Pancreas (tissue), 10 donors: ENCODE measurements at regions not wholly inside any gene's neighbourhood (a gene's known extent, or its start where the extent isn't known, plus 50 kb on each side); places are given as distances from the start of the nearest gene placed in this dataset.

Experiments used
- ATAC-seq, 4 donors: fragments of 200-7000 bp; cut with Tn5 transposase; one replicate each; pipeline versions ENCODE4 v1.8.0 to v1.9.1; 2020; ENCODE audit warnings: mild to moderate bottlenecking in 4 of 4, moderate library complexity in 4 of 4
- DNase-seq, 6 donors: peaks; one replicate each; pipeline ENCODE4 v3.0.0-alpha.2; 2020
- FAIRE-seq: peaks from 2 replicates; lab custom pipeline; 2012; peaks lifted over from hg19 to GRCh38; lab: Jason Lieb, UNC
- H3K27ac ChIP-seq, 4 donors: fragments of 200-600 bp; sonication (generic); 1 replicate in 3 of 4; 2 replicates in 1 of 4; pipeline versions ENCODE4 v1.5.0 to v1.8.0; 2020
- H3K27me3 ChIP-seq, 4 donors: fragments of 200-600 bp; one replicate each; pipeline ENCODE4 v1.8.0; 2021
- H3K36me3 ChIP-seq, 3 donors: fragments of 200-600 bp; sonication (generic) in 1 of 3; one replicate each; pipeline versions ENCODE4 v1.5.0 to v1.8.0; 2020 to 2021
- H3K4me1 ChIP-seq, 3 donors: fragments of 200-600 bp; one replicate each; pipeline ENCODE4 v1.8.0; 2021
- H3K4me3 ChIP-seq, 4 donors: fragments of 200-600 bp; sonication (generic) in 2 of 4; one replicate each; pipeline versions ENCODE4 v1.5.0 to v1.8.0; 2020 to 2021
- H3K9me3 ChIP-seq, 4 donors: fragments of 200-600 bp; one replicate each; pipeline ENCODE4 v1.8.0; 2021
- WGBS, 2 donors: extraction: QIAGEN DNeasy Blood & Tissue Kit; methylation state at CpG; one replicate each; pipeline ENCODE4 v1.1.7; 2013; 5-methylcytosine and 5-hydroxymethylcytosine counted together
- intact Hi-C, 3 donors: fragments of 100-400 bp; cut with DNase I; formaldehyde crosslinking; loops; one replicate each; pipeline versions ENCODE4 v1.11.1 to v1.14.2; 2022
- TF ChIP-seq, protein P1 (sequence below), 4 donors: fragments of 200-600 bp; sonication (generic) in 3 of 4; IDR thresholded peaks; one replicate each; pipeline versions ENCODE4 v1.5.0 to v1.8.0; 2021; ENCODE audit warnings: antibody characterized with exemption in 4 of 4
- donor health status: healthy with polysubstance abuse.
- donor health status: DM: no; HTN: no; CAD: no; lungs with moderate emphysema.
- donor health status: DM: no; HTN: no; CAD: no.
- donor health status: control.
- donor health status: control.
- donor health status: Bipolar disorder and iron deficiency.
- donor health status: DM: yes; HTN: yes; CAD: no.
- donor health status: DM: no; HTN: no; CAD: no.
- donor health status: DM: no; HTN: no; CAD: no.
- donor health status: DM: yes; HTN: yes; CAD: no.

DNA sequence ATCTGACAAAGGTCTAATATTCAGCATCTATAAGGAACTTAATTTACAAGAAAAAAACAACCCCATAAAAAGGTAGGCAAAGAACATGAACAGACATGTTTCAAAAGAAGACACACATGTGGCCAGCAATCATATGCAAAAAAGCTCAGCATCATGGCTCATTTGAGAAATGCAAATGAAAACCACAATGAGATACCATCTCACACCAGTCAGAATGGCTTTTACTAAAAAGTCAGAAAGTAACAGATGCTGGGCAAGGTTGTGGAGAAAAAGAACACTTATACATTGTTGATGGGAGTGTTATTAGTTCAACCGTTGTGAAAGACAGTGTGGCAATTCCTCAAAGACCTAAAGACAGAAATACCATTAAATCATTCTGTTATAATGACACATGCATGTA is 289.9 kb upstream of the MMS22L start:
- Histone ChIP-seq H3K27me3 (no peaks in the 10 kb centered on the region), H3K27ac (no peak overlapping the region), H3K4me3 (no peak overlapping the region), H3K4me1 (no peaks in the 10 kb centered on the region), H3K9me3 (no peaks in the 10 kb centered on the region), H3K36me3 (no peaks in the 10 kb centered on the region)
- DNase-seq, result no peak
- ATAC-seq, result no peak
- 61 to 74% methylated on average over 1 of the region's 1 CpG for WGBS, 2 donors
- TF ChIP-seq, protein P1, sequence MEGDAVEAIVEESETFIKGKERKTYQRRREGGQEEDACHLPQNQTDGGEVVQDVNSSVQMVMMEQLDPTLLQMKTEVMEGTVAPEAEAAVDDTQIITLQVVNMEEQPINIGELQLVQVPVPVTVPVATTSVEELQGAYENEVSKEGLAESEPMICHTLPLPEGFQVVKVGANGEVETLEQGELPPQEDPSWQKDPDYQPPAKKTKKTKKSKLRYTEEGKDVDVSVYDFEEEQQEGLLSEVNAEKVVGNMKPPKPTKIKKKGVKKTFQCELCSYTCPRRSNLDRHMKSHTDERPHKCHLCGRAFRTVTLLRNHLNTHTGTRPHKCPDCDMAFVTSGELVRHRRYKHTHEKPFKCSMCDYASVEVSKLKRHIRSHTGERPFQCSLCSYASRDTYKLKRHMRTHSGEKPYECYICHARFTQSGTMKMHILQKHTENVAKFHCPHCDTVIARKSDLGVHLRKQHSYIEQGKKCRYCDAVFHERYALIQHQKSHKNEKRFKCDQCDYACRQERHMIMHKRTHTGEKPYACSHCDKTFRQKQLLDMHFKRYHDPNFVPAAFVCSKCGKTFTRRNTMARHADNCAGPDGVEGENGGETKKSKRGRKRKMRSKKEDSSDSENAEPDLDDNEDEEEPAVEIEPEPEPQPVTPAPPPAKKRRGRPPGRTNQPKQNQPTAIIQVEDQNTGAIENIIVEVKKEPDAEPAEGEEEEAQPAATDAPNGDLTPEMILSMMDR (IDR thresholded peaks at IDR 0.05), result no peak
- intact Hi-C loops, result no loop called here
- no peak for FAIRE-seq

DNA sequence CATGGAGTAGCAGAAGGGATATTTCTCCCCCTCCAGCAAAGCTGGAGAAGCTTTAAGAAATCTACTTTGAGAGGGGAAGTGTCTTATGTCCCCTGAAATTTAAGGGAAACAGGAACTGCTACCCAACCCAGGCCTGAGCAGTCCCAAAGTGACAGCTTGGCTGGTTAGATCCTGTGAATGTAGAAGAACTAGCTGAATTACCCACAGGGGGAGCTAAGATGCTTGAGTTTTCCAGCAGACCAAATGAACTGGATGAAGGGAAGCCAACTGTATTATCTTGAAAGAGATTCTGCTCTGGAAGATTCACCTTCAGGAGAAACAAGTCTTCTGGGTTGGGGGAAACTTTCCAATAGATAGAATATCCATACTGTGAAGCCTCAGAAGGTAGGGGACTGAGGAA is 303.3 kb upstream of the MMS22L start:
- TF ChIP-seq, protein P1 (IDR thresholded peaks at IDR 0.05), result no peak
- ATAC-seq (no peak), DNase-seq (no peak), FAIRE-seq (no peak)
- Histone ChIP-seq H3K27ac (no peak overlapping the region), H3K36me3 (no peaks in the 10 kb centered on the region), H3K9me3 (no peaks in the 10 kb centered on the region), H3K4me1 (no peaks in the 10 kb centered on the region), H3K27me3 (no peaks in the 10 kb centered on the region), H3K4me3 (no peak overlapping the region)
- intact Hi-C loops, result no loop called here

DNA sequence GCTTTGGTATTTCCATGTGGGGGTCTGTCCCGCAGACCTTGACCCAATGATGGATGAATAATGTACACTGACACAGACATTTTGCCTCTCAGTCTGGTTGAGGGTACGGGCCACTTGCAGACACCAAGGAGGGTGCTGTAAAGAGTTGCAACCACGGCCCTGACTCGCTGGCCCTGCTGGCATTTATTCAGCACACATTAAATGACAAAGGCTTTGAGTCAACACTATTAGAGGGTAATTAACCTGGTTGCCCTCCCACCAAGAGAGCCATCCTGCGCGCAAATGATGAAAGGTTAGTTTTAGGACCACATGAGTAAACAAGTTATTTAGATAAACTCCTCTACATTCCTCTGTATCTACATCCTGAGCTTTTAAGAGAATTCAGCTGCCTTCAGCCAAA is 308.9 kb upstream of the MMS22L start:
- no peaks in the 10 kb centered on the region for H3K9me3 ChIP-seq
- DNase-seq, result no peak
- no peaks in the 10 kb centered on the region for H3K4me1 ChIP-seq
- H3K36me3 ChIP-seq, result no peaks in the 10 kb centered on the region
- no peak overlapping the region for H3K27ac ChIP-seq
- intact Hi-C loops, result no loop called here
- H3K27me3 ChIP-seq, result no peaks in the 10 kb centered on the region
- ATAC-seq, result no peak
- TF ChIP-seq, protein P1 (IDR thresholded peaks at IDR 0.05), result no peak
- no peak overlapping the region for H3K4me3 ChIP-seq
- no peak for FAIRE-seq
- WGBS, 2 donors, result 26 to 33% methylated on average over 6 of the region's 6 CpGs

DNA sequence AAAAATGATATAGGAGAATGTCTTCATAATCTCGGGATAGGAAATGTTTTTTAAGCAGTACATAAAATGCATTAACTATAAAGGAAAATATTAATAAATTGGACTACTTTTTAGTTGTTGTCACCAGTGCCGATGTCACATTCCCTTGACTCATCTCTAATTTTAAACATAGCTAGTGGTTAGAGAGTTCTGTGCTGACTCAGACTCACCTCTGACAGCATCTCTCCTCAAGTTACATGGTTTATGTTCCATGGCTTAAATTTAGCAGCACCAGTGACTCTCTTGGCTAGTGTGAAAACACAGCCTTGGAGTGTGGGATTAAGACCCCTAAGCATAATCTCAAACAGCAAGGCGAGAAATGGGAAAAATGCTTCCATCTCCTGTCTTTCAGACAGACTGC is 311.8 kb upstream of the MMS22L start:
- FAIRE-seq (no peak), DNase-seq (no peak), ATAC-seq (no peak)
- 62 to 76% methylated on average over 3 of the region's 3 CpGs for WGBS, 2 donors
- Histone ChIP-seq H3K27me3 (no peaks in the 10 kb centered on the region), H3K36me3 (no peaks in the 10 kb centered on the region), H3K9me3 (no peaks in the 10 kb centered on the region), H3K4me3 (no peak overlapping the region), H3K27ac (no peak overlapping the region), H3K4me1 (no peaks in the 10 kb centered on the region)
- TF ChIP-seq, protein P1 (IDR thresholded peaks at IDR 0.05), result no peak
- intact Hi-C loops, result no loop called here

DNA sequence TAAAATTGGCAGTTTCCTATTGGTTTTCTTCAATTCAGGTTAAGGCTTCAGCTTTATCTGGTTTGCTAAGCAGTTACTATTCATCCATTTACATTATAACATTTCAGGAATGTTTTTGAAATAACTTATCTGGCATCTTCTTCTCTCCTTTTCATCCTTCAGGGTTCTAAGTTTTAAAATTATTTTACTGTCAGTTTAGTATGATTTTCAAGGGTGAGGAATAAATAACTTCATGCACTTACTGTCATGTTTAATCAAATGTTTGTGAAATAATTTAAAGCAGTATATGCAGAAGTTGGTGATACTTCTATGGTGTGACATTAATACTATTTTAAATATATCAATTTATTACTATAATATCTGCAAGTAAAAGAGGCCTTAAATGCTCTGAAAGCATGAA is 338.1 kb upstream of the MMS22L start:
- H3K27ac ChIP-seq, result no peak overlapping the region
- no peaks in the 10 kb centered on the region for H3K36me3 ChIP-seq
- H3K4me1 ChIP-seq, result no peaks in the 10 kb centered on the region
- H3K4me3 ChIP-seq, result no peak overlapping the region
- FAIRE-seq, result no peak
- H3K27me3 ChIP-seq, result no peaks in the 10 kb centered on the region
- no peak for ATAC-seq
- TF ChIP-seq, protein P1 (IDR thresholded peaks at IDR 0.05), result no peak
- no peaks in the 10 kb centered on the region for H3K9me3 ChIP-seq
- no peak for DNase-seq
- intact Hi-C loops, result no loop called here
